GM12878 (cell line): ENCODE measurements at regions not wholly inside any gene's neighbourhood (a gene's known extent, or its start where the extent isn't known, plus 50 kb on each side); places are given as distances from the start of the nearest gene placed in this dataset.

ENCODE experiments used
- ATAC-seq: fragments of 200-7000 bp; cut with Tn5 transposase; 3 replicates; pipeline ENCODE4 v1.9.1; 2020; ENCODE audit warnings: mild to moderate bottlenecking, moderate library complexity
- BruUV-seq: library from RNA; stranded (reverse); fragments of 400-500 nt; replicated peaks from 2 replicates; lab custom pipeline; 2021; lab: Mats Ljungman, UMichigan
- CTCF ChIA-PET: fragments of 300-600 bp; sonication (Branson Sonifier 250); formaldehyde crosslinking; extraction: SDS; loops from one replicate; lab custom pipeline; 2021; ENCODE audit warnings: inconsistent platforms; lab: Yijun Ruan, JAX
- POLR2A ChIA-PET: fragments of 350-600 bp; formaldehyde crosslinking; extraction: SDS; loops from one replicate; lab custom pipeline; 2021; ENCODE audit warnings: inconsistent platforms; lab: Charles Lee
- RAD21 ChIA-PET: fragments of 300-600 bp; sonication (Branson Sonifier 250); formaldehyde crosslinking; loops from one replicate; lab custom pipeline; 2023; ENCODE audit warnings: antibody characterized with exemption; ENCODE audit not compliant: unreplicated experiment; lab: Charles Lee
- SMC1A ChIA-PET: fragments of 300-600 bp; sonication (Branson Sonifier 250); formaldehyde crosslinking; loops from one replicate; lab custom pipeline; 2023; ENCODE audit not compliant: unreplicated experiment, uncharacterized antibody; lab: Charles Lee
- DNase-seq: peaks from one replicate; pipeline ENCODE4 v3.0.0-alpha.2; 2011; ENCODE audit warnings: low read depth, low spot score
- FAIRE-seq: peaks from 3 replicates; lab custom pipeline; 2011; peaks lifted over from hg19 to GRCh38; lab: Jason Lieb, UNC
- H2AFZ ChIP-seq: 2 replicates; pipeline ENCODE4 v1.6.0; 2011; ENCODE audit warnings: low read depth, low read length, control low read depth; ENCODE audit not compliant: control insufficient read depth
- H3K27ac ChIP-seq: 2 replicates; pipeline ENCODE4 v1.5.1; 2011; ENCODE audit warnings: control low read depth; ENCODE audit not compliant: control insufficient read depth, insufficient read depth
- H3K27me3 ChIP-seq, 2 experiments: replicated peaks in 1 of 2; 2 replicates each; pipeline versions ENCODE4 v1.6.0 to v1.6.1; 2011; ENCODE audit warnings: low read length in 1 of 2; ENCODE audit not compliant: control insufficient read depth in 2 of 2, insufficient read depth in 2 of 2
- H3K36me3 ChIP-seq, 2 experiments: 2 replicates each; pipeline ENCODE4 v1.5.1; 2011; ENCODE audit warnings: low read length in 1 of 2; ENCODE audit not compliant: control insufficient read depth in 2 of 2, insufficient read depth in 2 of 2
- H3K4me1 ChIP-seq: 2 replicates; pipeline ENCODE4 v1.6.1; 2011; ENCODE audit warnings: mild to moderate bottlenecking, low read length, moderate library complexity, mixed read lengths; ENCODE audit not compliant: control insufficient read depth, insufficient read depth
- H3K4me2 ChIP-seq: 2 replicates; pipeline ENCODE4 v1.6.0; 2011; ENCODE audit warnings: control low read depth; ENCODE audit not compliant: control insufficient read depth, insufficient read depth
- H3K4me3 ChIP-seq: fragments of 200-600 bp; sonication (generic); 2 replicates; pipeline ENCODE4 v1.5.1; 2016
- H3K79me2 ChIP-seq: 2 replicates; pipeline ENCODE4 v1.6.0; 2011; ENCODE audit warnings: low read length; ENCODE audit not compliant: control insufficient read depth, insufficient read depth
- H3K9ac ChIP-seq: 2 replicates; pipeline ENCODE4 v1.8.0; 2011; ENCODE audit warnings: low read length, control low read depth, mixed read lengths; ENCODE audit not compliant: control insufficient read depth, insufficient read depth
- H3K9me3 ChIP-seq: replicated peaks from 3 replicates; pipeline ENCODE4 v1.5.1; 2011; ENCODE audit warnings: mild to moderate bottlenecking, low read length; ENCODE audit not compliant: control insufficient read depth, insufficient read depth
- H4K20me1 ChIP-seq: 2 replicates; pipeline ENCODE4 v1.6.0; 2011; ENCODE audit not compliant: control insufficient read depth, insufficient read depth
- ATF7 ChIP-seq: fragments of 450-650 bp; IDR thresholded peaks from 2 replicates; pipeline ENCODE4 v1.6.1; 2016; ENCODE audit warnings: low read depth, mild to moderate bottlenecking
- CBX3 ChIP-seq: fragments of 200-600 bp; sonication (generic); IDR thresholded peaks from 2 replicates; pipeline ENCODE4 v1.6.1; 2016; ENCODE audit warnings: low read depth, borderline replicate concordance
- EZH2 ChIP-seq: IDR thresholded peaks from 2 replicates; pipeline ENCODE4 v1.6.1; 2012; ENCODE audit warnings: low read depth, mild to moderate bottlenecking, control low read depth, inconsistent platforms, low read length, borderline replicate concordance; ENCODE audit not compliant: control insufficient read depth
- HDAC2 ChIP-seq: fragments of 200-600 bp; sonication (generic); IDR thresholded peaks from 2 replicates; pipeline ENCODE4 v1.6.1; 2017
- HDAC6 ChIP-seq: fragments of 200-600 bp; sonication (generic); IDR thresholded peaks from one replicate; pipeline ENCODE4 v1.8.0; 2017; ENCODE audit warnings: antibody characterized with exemption; ENCODE audit not compliant: unreplicated experiment
- MXI1 ChIP-seq: fragments of 150-350 bp; IDR thresholded peaks from 2 replicates; pipeline ENCODE4 v1.6.1; 2011; ENCODE audit warnings: low read depth, mild to moderate bottlenecking, inconsistent platforms, low read length, improper control_type of control experiment
- MYC ChIP-seq: IDR thresholded peaks from 2 replicates; pipeline ENCODE4 v1.6.1; 2011; ENCODE audit warnings: mild to moderate bottlenecking, low read length, moderate library complexity, inconsistent platforms; ENCODE audit not compliant: insufficient read depth, insufficient replicate concordance, insufficient read length, severe bottlenecking
- SIX5 ChIP-seq: IDR thresholded peaks from 2 replicates; pipeline ENCODE4 v1.6.1; 2011; ENCODE audit warnings: mild to moderate bottlenecking, low read depth, low read length, moderate library complexity; ENCODE audit not compliant: severe bottlenecking
- ZNF217 ChIP-seq: fragments of 450-650 bp; IDR thresholded peaks from 2 replicates; pipeline ENCODE4 v1.6.1; 2017; ENCODE audit warnings: antibody characterized with exemption, mild to moderate bottlenecking
- WGBS: methylation state at CpG from one replicate; pipeline ENCODE4 v1.1.6; 2016; ENCODE audit warnings: low lambda C conversion rate; ENCODE audit not compliant: insufficient replicate concordance, insufficient coverage; ENCODE audit errors: missing lambda C conversion rate; 5-methylcytosine and 5-hydroxymethylcytosine counted together
- in situ Hi-C: fragments of 300-500 bp; cut with MboI; formaldehyde crosslinking; loops from 9 replicates; pipeline ENCODE4 v1.14.3; 2018; ENCODE audit warnings: mixed read lengths
- intact Hi-C: fragments of 100-400 bp; cut with micrococcal nuclease; formaldehyde crosslinking; loops from one replicate; pipeline ENCODE4 v1.14.2; 2022; ENCODE audit not compliant: unreplicated experiment
- TF ChIP-seq, protein P1 (sequence below): fragments of 450-650 bp; formaldehyde crosslinking; IDR thresholded peaks from 2 replicates; pipeline ENCODE4 v1.4.0; 2020; ENCODE audit warnings: mild to moderate bottlenecking, moderate library complexity
- TF ChIP-seq, protein P2 (sequence below): fragments of 450-650 bp; IDR thresholded peaks from 2 replicates; pipeline ENCODE4 v1.6.1; 2017; ENCODE audit warnings: low read depth, mild to moderate bottlenecking, moderate library complexity
- TF ChIP-seq, protein P3 (sequence below): fragments of 150-350 bp; IDR thresholded peaks from 2 replicates; pipeline ENCODE4 v1.6.1; 2016; ENCODE audit warnings: low read depth, low read length
- TF ChIP-seq, protein P4 (sequence below): IDR thresholded peaks from 2 replicates; pipeline ENCODE4 v1.6.1; 2011; ENCODE audit warnings: mild to moderate bottlenecking, low read depth, low read length, moderate library complexity; ENCODE audit not compliant: insufficient replicate concordance

DNA sequence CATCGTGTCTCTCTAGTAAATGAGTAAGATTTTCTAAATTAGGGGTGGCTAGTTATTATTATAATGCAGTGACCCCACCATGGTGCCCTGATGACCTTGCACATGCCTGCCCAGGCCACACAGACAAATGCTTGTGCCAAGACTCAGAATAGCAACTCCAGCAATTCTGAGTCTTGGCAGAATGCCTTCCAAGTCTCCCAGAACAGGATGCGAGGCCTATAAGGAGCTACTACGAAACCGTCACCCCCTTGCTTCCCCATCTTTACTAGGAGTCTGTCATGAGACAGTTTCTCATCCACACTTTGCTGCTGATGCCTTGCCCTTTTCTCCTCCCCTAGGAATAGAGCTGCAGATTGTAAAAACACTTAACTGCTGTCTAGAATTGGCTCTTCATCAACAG lies 559.9 kb downstream of the TRHDE start:
- Histone ChIP-seq H3K9me3 (no peaks in the 10 kb centered on the region), H3K27ac (no peak overlapping the region), H3K4me3 (no peak overlapping the region), H3K79me2 (no peaks in the 10 kb centered on the region), H4K20me1 (no peaks in the 10 kb centered on the region), H3K9ac (no peak overlapping the region), H2AFZ (no peak overlapping the region), H3K4me2 (no peak overlapping the region), H3K27me3 (no peaks in the 10 kb centered on the region), H3K4me1 (no peaks in the 10 kb centered on the region), H3K36me3 (no peaks in the 10 kb centered on the region)
- RAD21 ChIA-PET = no interaction called here
- SMC1A ChIA-PET = interaction anchor here (1.2 kb wide), 1 partner anchor 40 kb away, joined by 3 read pairs; no protein-coding TSS in a partner anchor
- ATAC-seq (no peak), DNase-seq (no peak), FAIRE-seq (no peak)
- intact Hi-C loops = no loop called here
- in situ Hi-C loops = no loop called here
- POLR2A ChIA-PET = no interaction called here
- CTCF ChIA-PET = no interaction called here
- 10% methylated on average over 4 of the region's 4 CpGs for WGBS
- no TSS peak for BruUV-seq
- TF ChIP-seq MYC = no peak
- no peak for TF ChIP-seq CBX3
- no peak for TF ChIP-seq SIX5
- TF ChIP-seq, protein P1, sequence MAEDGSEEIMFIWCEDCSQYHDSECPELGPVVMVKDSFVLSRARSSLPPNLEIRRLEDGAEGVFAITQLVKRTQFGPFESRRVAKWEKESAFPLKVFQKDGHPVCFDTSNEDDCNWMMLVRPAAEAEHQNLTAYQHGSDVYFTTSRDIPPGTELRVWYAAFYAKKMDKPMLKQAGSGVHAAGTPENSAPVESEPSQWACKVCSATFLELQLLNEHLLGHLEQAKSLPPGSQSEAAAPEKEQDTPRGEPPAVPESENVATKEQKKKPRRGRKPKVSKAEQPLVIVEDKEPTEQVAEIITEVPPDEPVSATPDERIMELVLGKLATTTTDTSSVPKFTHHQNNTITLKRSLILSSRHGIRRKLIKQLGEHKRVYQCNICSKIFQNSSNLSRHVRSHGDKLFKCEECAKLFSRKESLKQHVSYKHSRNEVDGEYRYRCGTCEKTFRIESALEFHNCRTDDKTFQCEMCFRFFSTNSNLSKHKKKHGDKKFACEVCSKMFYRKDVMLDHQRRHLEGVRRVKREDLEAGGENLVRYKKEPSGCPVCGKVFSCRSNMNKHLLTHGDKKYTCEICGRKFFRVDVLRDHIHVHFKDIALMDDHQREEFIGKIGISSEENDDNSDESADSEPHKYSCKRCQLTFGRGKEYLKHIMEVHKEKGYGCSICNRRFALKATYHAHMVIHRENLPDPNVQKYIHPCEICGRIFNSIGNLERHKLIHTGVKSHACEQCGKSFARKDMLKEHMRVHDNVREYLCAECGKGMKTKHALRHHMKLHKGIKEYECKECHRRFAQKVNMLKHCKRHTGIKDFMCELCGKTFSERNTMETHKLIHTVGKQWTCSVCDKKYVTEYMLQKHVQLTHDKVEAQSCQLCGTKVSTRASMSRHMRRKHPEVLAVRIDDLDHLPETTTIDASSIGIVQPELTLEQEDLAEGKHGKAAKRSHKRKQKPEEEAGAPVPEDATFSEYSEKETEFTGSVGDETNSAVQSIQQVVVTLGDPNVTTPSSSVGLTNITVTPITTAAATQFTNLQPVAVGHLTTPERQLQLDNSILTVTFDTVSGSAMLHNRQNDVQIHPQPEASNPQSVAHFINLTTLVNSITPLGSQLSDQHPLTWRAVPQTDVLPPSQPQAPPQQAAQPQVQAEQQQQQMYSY (CRISPR knock-in tag) = no peak
- no peak for TF ChIP-seq ATF7
- TF ChIP-seq MXI1 = no peak
- TF ChIP-seq, protein P2, sequence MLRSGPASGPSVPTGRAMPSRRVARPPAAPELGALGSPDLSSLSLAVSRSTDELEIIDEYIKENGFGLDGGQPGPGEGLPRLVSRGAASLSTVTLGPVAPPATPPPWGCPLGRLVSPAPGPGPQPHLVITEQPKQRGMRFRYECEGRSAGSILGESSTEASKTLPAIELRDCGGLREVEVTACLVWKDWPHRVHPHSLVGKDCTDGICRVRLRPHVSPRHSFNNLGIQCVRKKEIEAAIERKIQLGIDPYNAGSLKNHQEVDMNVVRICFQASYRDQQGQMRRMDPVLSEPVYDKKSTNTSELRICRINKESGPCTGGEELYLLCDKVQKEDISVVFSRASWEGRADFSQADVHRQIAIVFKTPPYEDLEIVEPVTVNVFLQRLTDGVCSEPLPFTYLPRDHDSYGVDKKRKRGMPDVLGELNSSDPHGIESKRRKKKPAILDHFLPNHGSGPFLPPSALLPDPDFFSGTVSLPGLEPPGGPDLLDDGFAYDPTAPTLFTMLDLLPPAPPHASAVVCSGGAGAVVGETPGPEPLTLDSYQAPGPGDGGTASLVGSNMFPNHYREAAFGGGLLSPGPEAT = no peak
- TF ChIP-seq, protein P3, sequence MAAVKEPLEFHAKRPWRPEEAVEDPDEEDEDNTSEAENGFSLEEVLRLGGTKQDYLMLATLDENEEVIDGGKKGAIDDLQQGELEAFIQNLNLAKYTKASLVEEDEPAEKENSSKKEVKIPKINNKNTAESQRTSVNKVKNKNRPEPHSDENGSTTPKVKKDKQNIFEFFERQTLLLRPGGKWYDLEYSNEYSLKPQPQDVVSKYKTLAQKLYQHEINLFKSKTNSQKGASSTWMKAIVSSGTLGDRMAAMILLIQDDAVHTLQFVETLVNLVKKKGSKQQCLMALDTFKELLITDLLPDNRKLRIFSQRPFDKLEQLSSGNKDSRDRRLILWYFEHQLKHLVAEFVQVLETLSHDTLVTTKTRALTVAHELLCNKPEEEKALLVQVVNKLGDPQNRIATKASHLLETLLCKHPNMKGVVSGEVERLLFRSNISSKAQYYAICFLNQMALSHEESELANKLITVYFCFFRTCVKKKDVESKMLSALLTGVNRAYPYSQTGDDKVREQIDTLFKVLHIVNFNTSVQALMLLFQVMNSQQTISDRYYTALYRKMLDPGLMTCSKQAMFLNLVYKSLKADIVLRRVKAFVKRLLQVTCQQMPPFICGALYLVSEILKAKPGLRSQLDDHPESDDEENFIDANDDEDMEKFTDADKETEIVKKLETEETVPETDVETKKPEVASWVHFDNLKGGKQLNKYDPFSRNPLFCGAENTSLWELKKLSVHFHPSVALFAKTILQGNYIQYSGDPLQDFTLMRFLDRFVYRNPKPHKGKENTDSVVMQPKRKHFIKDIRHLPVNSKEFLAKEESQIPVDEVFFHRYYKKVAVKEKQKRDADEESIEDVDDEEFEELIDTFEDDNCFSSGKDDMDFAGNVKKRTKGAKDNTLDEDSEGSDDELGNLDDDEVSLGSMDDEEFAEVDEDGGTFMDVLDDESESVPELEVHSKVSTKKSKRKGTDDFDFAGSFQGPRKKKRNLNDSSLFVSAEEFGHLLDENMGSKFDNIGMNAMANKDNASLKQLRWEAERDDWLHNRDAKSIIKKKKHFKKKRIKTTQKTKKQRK = no peak
- TF ChIP-seq, protein P4, sequence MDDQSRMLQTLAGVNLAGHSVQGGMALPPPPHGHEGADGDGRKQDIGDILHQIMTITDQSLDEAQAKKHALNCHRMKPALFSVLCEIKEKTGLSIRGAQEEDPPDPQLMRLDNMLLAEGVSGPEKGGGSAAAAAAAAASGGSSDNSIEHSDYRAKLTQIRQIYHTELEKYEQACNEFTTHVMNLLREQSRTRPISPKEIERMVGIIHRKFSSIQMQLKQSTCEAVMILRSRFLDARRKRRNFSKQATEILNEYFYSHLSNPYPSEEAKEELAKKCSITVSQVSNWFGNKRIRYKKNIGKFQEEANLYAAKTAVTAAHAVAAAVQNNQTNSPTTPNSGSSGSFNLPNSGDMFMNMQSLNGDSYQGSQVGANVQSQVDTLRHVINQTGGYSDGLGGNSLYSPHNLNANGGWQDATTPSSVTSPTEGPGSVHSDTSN = no peak
- TF ChIP-seq HDAC6 = no peak
- no peak for TF ChIP-seq ZNF217
- TF ChIP-seq EZH2 = no peak
- no peak for TF ChIP-seq HDAC2
